GM12875 (cell line): ENCODE measurements at regions not wholly inside any gene's neighbourhood (a gene's known extent, or its start where the extent isn't known, plus 50 kb on each side); places are given as distances from the start of the nearest gene placed in this dataset.

Experiments
- H3K4me3 ChIP-seq: one replicate; pipeline ENCODE4 v1.5.1; 2011; ENCODE audit warnings: low read depth, low read length, control low read depth
- TF ChIP-seq, protein P1 (sequence below): IDR thresholded peaks from 2 replicates; pipeline ENCODE4 v1.5.1; 2011; ENCODE audit warnings: low read depth, mild to moderate bottlenecking, control low read depth, inconsistent platforms, low read length, moderate library complexity, borderline replicate concordance; ENCODE audit not compliant: insufficient read depth

DNA sequence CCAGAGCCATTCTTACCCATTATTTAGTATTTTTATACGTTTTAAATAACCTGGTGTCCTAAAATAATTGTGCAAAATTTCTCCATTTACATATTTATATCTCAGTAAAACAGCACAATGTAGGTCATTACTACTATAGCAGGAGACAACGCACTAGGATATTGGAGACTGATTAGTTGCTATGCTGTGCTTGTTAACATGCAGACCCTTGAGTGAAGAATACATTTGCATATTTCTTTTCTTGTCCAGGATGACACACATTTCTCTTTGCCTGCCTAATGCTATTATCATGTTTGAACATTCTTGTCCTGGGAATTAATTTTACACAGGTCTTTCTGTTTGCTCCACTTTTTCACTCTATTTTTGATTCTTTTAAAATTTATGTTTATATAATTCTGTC lies 823.8 kb upstream of the ATXN8OS start:
- no peak overlapping the region for H3K4me3 ChIP-seq
- TF ChIP-seq, protein P1, sequence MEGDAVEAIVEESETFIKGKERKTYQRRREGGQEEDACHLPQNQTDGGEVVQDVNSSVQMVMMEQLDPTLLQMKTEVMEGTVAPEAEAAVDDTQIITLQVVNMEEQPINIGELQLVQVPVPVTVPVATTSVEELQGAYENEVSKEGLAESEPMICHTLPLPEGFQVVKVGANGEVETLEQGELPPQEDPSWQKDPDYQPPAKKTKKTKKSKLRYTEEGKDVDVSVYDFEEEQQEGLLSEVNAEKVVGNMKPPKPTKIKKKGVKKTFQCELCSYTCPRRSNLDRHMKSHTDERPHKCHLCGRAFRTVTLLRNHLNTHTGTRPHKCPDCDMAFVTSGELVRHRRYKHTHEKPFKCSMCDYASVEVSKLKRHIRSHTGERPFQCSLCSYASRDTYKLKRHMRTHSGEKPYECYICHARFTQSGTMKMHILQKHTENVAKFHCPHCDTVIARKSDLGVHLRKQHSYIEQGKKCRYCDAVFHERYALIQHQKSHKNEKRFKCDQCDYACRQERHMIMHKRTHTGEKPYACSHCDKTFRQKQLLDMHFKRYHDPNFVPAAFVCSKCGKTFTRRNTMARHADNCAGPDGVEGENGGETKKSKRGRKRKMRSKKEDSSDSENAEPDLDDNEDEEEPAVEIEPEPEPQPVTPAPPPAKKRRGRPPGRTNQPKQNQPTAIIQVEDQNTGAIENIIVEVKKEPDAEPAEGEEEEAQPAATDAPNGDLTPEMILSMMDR = no peak

DNA sequence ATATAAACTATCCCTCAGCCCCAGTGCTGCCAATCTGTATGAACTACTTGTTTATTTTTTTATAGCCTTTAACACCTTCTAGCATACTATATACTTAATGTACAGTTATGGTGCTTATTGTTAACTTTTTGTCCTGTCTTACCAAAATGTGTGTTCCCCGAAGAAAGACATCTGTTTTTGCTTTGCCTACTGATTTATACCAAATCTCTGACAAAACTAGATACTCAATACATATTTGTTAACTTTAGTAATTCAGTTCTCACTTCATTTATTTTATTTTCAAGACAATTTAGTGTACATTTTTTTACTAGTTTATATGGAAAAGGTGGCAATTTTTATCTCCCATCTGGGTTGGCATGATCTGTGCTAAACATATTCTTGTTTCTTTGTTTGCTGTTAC lies 824.3 kb upstream of the ATXN8OS start:
- TF ChIP-seq, protein P1 = no peak
- no peak overlapping the region for H3K4me3 ChIP-seq

DNA sequence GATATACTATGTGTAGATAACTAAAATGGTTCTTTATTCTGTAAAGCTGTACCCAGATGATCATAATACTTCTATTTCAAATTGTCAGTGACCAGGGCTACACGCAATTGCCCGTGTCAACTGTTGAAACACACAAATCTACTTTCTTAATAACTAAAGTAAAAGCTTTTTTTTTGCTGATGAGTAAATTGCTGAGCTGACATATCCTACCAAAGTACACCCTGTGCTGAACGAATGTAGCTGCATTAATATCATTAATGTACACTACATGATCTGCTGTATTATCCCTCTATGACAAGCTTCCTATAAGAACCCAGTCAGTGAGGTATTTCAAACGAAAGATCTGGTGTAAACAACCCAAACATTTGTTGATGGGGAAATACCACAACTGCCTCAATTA lies 827.2 kb upstream of the ATXN8OS start:
- TF ChIP-seq, protein P1 = no peak
- no peak overlapping the region for H3K4me3 ChIP-seq

DNA sequence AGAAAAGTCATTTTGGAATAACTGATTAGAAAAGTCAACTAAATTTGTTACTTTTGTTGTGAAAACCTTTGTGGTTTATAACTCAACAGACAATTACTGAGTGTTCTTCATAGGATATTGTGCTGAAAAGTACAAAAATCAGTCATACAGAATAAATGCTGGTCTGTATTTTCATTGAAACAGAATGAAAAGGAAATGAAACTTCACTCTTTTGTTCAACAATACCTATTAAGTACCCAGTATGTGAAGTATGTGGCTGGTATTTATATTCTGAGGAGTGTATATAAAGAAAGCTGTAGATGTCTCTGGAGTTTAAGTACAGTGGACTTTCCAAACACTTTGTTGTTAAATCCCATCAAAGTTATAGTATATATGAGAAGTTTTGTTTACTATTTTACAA lies 828.4 kb upstream of the ATXN8OS start:
- TF ChIP-seq, protein P1 = no peak
- H3K4me3 ChIP-seq = no peak overlapping the region

DNA sequence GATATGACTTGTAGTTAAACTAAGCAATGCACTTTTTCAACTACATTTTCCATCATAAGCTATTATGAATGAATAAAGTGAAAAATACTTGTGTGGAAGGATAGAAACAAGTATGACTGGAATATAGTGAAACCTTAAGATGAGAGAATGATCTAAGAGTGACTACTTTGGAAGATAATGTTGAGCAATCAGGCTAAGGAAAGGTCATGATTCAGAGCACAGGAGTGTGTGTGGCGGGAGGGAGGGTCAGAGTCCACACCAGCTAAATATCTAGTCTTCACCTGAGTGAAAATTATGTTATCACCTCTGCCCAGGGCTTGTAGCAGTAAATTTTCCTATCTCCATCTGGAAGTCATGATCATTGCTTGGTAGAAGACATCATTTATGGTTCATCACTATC lies 833.4 kb upstream of the ATXN8OS start:
- H3K4me3 ChIP-seq = no peak overlapping the region
- TF ChIP-seq, protein P1 = no peak

DNA sequence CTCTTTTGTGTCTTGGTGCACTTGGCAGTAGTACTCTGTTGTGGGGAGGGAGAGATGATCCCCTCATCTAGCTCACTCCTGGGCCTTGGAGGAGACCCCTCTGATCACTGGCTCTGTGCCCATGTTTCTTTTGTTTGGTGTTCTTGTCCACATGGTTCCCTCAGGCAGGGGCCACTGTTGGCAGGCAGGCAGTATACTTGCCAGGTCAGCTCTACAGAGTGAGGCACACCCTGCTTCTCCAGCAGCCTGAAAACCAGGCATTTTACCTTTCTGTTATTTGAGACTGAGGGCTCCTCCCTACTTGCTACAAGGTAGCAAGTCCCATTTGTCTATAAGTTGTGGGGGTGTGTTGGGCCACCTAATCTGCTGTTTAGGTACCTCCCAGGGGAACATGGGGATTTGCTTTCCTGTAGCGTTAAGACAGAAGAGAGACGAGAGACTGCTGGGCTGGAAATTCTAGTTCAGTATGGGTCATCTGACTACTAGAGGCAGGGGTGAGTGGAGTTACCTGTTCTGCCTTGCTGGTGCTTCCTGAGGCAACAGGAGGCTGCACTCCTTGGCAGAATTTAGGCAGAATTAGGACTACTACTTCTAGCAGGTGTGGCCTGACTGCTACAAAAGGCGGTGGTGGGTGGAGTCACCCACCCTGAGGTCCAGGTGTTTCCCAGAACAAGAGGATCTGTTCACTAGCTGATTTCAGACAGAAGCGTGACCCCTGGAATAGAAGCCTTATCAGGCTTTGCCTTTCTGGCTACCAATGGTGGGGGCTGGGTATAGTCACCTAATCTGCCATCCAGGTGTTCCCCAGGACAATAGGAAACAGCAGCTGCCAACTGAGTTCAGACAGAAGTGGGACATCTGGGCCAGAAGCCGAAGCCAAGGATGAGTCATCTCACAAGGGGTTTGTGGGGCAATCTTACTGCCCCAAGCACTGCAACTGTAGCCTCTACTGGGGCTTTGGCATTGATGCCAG lies 843.0 kb upstream of the ATXN8OS start:
- H3K4me3 ChIP-seq = no peak overlapping the region
- TF ChIP-seq, protein P1 = no peak

DNA sequence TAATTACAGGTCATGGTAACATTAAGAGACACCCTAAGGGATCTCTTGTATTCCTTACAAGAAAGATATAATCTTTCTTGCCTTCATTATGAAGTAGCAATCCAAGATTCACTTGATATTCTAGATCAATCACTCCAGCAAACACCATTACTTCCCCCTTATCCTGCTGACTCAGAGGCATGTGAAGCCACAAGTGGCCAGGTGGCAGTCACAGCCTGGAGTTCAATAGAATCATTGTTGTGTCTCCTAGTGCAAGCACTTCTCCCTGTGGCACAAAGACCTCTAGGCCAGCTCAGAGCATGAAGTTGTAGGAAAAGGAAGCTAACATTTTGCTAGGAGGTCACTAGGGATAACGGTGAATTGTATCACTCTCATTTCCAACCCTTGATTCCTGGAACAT lies 864.3 kb upstream of the ATXN8OS start:
- TF ChIP-seq, protein P1 = no peak
- H3K4me3 ChIP-seq = no peak overlapping the region
